ENCODE measurements at regions not wholly inside any gene's neighbourhood (a gene's known extent, or its start where the extent isn't known, plus 50 kb on each side); places are given as distances from the start of the nearest gene placed in this dataset.

- no peak for TF ChIP-seq POLR2AphosphoS5 (IDR thresholded peaks at IDR 0.05; ENCODE audit: insufficient read depth in 1 of 2, low read depth in 1 of 2)
- no peak for TF ChIP-seq POLR2A (IDR thresholded peaks at IDR 0.05)
These were observed 223.0 kb upstream of the NR5A2 start for GRCh38 chr1:199804526-199804925.

All from vagina (tissue), 2 donors.